Ishikawa (cell line): ENCODE measurements at regions not wholly inside any gene's neighbourhood (a gene's known extent, or its start where the extent isn't known, plus 50 kb on each side); places are given as distances from the start of the nearest gene placed in this dataset.

Experiments used
- EGR1 ChIP-seq: IDR thresholded peaks from 2 replicates; pipeline ENCODE4 v1.6.1; 2012
- EP300 ChIP-seq: IDR thresholded peaks from 2 replicates; pipeline ENCODE4 v1.6.1; 2012; ENCODE audit warnings: borderline replicate concordance
- FOXM1 ChIP-seq: IDR thresholded peaks from 2 replicates; pipeline ENCODE4 v1.6.1; 2012; ENCODE audit warnings: low read depth, borderline replicate concordance
- MAX ChIP-seq: IDR thresholded peaks from 2 replicates; pipeline ENCODE4 v1.6.1; 2012
- NFIC ChIP-seq: IDR thresholded peaks from 2 replicates; pipeline ENCODE4 v1.6.1; 2012
- RAD21 ChIP-seq: IDR thresholded peaks from 2 replicates; pipeline ENCODE4 v1.6.1; 2012; ENCODE audit warnings: low read depth
- REST ChIP-seq: IDR thresholded peaks from 2 replicates; pipeline ENCODE4 v1.6.1; 2012; ENCODE audit warnings: low read depth, mild to moderate bottlenecking
- TAF1 ChIP-seq: IDR thresholded peaks from 2 replicates; pipeline ENCODE4 v1.6.1; 2012; ENCODE audit warnings: low read depth, mild to moderate bottlenecking
- YY1 ChIP-seq: IDR thresholded peaks from 2 replicates; pipeline ENCODE4 v1.6.1; 2012; ENCODE audit warnings: low read depth
- ZBTB7A ChIP-seq: IDR thresholded peaks from 2 replicates; pipeline ENCODE4 v1.6.1; 2012; ENCODE audit warnings: low read depth

- no peak for TF ChIP-seq FOXM1
- no peak for TF ChIP-seq EP300
- no peak for TF ChIP-seq TAF1
- no peak for TF ChIP-seq RAD21
- TF ChIP-seq MAX = no peak
- TF ChIP-seq ZBTB7A = no peak
- no peak for TF ChIP-seq YY1
- TF ChIP-seq NFIC = no peak
- no peak for TF ChIP-seq EGR1
- TF ChIP-seq REST = no peak
Measured at GRCh38 chr13:40271271-40271885, 395.1 kb downstream of the FOXO1 start.
